GOT3 (cell line): ENCODE measurements at regions not wholly inside any gene's neighbourhood (a gene's known extent, or its start where the extent isn't known, plus 50 kb on each side); places are given as distances from the start of the nearest gene placed in this dataset.
"Not testable (repeated sequence)": the region's sequence is repeated elsewhere in the genome, so short reads cannot be mapped to it uniquely, and the experiment has no call there.

Source experiments
- DNase-seq: peaks from one replicate; lab custom pipeline; 2025; ENCODE audit warnings: mixed read lengths; lab: John Stamatoyannopoulos, UW

DNA sequence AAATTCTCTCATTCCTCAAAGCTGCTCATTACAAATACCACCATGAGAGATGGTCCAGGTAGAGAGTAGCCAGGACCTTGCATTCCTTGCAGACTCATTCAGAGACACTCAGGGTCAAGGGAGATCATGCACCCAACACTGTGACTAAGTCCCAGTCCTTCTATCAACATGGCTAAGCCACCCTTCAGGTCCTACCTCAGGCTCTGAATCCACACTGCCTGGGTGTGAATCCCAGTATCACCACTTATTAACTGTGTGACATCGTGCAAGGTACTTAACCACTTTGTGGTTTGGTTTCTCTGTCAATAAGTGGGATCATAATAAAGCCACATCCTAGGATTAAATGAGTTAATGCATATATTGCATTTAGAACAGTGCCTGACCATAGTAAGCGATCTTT, 124.1 kb upstream of the NEIL3 start:
- DNase-seq = no peak

DNA sequence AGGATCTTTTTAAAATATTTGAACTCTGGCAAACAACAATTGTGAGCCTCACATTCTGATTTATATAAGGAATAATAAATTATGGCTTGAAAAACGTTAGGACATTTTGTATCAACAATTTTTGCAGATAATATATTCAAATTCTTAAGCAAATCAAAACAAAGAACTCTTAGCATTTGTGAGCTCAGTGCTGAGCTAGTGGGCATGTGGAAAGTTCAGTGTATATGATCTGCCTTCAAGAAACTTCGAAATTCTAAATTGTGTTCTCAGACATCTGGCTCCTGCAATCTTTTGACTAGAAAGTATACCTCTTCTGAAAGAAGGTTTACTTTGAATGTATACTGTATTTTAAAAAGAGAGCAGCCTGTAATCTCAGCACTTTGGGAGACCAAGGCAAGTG, 122.3 kb upstream of the NEIL3 start:
- no peak for DNase-seq

DNA sequence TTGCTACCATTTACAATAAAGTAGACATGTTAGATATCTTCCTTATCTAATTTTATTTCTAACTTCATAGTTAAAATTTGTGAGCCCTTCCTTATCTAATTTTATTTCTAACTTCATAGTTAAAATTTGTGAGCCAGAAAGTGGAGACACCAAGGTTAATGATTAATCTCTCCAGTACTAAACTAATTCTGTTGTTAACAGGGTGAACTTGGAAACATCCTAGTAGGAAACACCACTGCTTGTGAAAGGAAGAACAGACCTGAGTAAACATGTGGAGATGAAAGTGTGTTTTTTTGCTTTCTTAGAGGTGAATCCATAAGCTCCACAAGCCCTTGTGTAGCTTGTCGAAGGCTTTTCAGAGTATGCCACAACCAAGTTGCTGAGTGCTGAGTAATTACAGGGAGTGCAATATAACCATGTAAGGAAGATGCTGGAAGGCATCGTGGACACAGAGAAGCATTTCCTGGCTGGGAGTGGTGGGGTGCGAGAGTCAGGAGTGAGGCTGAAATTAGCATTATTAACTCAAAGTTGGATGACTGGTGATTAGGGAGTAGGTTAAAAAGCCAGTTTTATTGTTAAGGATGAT, 118.6 kb upstream of the NEIL3 start:
- DNase-seq = no peak

DNA sequence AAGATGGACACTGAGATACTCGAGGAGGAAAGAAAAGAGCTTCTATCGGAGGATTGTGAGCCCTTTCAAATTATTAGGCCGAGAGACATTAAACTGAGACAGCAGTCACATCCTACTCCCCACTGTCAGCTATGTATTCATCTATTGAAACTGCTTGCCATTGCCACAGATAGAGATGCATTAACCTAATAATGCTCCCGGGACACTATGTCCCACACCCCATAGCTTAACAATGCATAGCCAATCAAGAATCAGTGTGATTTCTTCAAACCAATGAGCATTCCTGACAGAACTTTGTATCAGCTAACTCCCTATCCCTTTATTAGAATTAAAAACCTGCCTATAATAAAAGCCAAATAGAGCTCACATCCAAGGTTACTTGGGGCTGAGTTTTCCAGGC, 118.1 kb upstream of the NEIL3 start:
- DNase-seq = no peak

DNA sequence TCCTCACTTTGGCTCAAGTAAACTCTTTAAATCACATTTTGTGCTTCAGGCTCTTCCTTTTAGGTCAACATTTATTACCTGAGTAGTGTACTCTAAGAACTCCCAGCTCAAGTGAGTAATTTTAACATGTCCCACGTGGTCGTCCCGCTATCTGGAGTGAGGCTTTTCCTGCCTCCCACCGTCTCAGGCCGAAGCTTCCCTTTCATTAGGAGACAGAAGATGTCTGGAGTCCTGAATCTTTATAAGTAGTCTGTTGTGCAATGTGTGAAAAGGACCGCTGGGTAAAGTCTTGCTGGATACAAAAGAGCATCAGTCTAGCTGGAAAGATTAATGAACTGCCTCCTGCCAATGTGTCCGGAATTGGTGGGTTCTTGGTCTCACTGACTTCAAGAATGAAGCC, 117.7 kb upstream of the NEIL3 start:
- no peak for DNase-seq

DNA sequence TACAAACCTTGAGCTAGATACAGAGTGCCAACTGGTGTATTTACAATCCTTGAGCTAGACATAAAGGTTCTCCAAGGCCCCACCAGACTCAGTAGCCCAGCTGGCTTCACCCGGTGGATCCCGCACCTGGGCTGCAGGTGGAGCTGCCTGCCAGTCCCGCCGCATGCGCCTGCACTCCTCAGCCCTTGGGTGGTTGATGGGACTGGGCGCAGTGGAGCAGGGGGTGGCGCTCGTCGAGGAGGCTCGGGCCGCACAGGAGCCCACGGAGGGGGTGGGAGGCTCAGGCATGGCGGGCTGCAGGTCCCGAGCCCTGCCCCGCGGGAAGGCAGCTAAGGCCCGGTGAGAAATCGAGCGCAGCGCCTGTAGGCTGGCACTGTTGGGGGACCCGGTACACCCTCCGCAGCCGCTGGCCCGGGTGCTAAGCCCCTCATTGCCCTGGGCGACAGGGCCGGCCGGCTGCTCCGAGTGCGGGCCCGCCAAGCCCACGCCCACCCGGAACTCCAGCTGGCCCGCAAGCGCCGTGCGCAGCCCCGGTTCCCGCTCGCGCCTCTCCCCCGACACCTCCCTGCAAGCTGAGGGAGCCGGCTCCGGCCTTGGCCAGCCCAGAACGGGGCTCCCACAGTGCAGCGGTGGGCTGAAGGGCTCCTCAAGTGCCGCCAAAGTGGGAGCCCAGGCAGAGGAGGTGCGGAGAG, 116.5 kb upstream of the NEIL3 start:
- DNase-seq = not testable (repeated sequence)

DNA sequence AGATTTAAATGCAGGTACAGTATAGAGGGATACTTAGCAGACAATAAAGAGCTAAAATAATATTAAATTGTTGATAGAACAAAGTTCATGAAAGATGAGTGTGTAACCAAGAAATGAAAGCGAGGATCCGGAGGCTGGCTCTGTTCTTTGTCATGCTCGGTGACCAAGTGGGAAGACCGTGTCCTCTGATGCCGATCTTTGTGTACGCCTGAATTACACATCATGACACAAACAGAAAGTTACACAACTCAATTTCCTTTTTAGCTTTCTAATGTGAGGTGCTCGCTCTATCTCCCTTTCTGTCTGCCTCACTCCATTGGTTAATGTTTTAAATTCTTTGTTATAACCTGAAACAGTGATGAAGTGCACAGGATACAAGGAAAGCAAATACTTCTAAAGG, 114.8 kb upstream of the NEIL3 start:
- DNase-seq = no peak

DNA sequence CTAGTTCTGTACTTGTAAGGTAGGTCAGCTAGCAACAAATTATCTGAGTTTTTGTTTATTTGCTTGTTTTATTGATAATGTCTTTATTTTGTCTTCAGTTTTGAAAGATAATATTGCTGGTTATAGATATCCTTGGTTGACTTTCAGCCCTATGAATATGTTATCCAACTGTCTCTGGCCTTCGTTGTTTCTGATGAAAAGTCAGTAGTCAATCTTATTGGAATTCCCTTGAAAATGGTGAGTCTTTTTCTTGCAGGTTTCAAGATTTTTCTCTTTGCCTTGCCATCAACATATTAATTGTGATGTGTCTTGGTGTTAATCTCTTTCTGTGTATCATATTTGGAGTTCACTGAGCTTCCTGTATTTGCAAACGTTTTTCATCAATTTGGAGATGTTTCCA, 113.1 kb upstream of the NEIL3 start:
- no peak for DNase-seq

DNA sequence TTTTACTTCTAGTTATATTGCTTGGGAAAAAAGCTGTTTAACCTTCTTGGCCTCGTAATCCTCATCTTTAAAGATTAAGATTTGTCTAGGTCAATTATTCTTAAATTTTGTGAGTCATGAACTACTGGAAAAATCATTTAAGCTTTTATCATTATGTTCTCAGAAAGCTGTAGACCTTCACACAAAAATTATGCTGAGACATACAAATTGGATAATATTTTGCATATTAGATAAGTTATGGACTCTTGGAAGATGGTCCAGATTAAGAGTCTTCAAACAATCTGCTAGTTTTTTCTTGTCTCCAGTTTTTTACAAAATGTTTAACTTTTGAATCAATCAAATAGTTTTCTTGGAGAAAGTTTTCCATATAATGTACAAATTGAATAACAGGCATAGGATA, 108.1 kb upstream of the NEIL3 start:
- no peak for DNase-seq

DNA sequence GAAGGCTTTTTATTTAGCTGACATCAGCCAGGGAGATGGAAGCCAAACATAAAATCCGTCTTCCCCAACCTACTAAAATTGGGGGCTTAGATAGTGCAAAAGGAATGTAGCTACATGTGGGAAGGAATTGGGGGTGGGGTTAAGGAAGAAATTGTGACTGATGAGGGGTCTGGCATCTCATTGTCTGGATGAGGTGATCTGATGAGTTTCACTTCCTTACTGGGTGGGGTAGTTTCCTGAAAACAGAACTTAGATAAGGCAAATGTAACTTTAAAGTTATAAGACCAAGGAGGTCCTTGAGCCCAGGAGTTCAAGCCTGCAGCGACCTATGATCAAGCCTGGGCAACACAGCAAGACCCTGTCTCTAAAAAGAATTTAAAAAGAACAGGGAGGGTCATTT, 105.5 kb upstream of the NEIL3 start:
- DNase-seq = no peak

DNA sequence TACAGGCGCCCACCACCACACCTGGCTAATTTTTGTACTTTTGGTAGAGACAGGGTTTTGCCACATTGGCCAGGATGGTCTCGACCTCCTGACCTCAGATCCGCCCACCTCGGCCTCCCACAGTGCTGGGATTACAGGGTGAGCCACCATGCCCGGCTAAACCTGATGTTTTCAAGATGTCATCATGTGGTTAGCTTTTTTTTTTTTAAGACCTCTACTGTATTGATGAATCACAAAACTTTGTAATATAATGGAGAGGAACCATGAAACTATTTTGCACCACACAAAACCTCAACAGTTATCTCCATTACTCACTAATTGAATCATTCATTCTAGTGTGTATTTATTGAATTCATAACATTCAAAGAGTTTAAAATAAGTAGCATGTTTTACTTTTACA, 94.7 kb upstream of the NEIL3 start:
- no peak for DNase-seq

DNA sequence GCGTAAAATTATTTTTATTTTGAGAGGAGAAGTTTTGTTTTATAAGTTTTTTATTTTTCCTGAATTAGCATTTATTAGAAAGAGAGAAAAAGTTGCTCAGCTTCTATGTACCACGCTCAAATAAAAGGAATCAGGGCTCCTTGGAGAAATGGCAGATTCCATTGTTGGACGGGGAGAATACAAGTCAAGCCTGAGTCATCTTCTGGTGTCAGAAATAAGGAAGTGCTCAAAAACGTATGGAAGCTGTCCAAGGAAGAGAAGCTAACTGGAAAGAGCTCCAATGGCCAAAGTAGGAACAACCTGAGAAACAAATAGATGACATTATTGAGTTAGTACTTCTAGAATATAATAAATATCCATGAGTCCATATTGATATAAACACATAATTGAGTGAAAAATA, 89.3 kb upstream of the NEIL3 start:
- no peak for DNase-seq

DNA sequence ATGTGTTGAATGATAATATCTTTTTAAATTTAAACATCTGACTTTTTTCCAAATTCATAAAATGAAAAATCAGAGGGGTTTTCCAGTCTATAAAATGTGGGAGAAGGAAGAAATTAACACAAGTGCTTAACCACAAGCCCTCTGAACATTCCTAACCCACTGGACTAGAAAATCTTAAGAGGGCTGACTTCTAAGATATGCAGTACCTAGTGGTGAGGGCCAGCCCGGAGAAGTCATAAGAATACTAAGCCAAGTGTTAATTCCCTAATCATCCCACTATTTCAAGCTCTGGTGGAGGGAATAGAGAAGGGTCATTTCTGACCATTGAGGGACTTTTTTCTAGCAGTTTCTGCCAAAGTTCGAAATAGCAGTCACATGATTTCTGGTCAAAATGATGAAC, 86.9 kb upstream of the NEIL3 start:
- no peak for DNase-seq

DNA sequence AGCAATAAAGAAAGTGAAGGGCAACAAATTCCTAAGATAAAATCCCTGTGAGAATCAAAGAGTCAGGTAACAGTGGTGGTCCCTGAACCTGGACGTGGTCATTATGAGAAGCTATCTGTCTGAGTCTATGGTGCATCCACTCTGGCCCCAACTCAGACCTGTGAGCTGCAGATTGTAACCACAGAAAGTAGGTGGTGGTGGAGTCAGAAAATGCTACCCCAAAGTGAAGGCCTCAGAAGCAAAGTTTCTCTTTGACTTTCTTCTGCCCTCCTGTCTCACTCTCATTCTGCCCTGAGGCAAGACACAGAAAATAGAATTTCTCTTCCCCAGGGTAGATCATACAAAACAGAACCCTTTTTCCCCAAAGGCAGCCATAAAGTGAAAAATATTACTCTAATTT, 84.1 kb upstream of the NEIL3 start:
- no peak for DNase-seq

DNA sequence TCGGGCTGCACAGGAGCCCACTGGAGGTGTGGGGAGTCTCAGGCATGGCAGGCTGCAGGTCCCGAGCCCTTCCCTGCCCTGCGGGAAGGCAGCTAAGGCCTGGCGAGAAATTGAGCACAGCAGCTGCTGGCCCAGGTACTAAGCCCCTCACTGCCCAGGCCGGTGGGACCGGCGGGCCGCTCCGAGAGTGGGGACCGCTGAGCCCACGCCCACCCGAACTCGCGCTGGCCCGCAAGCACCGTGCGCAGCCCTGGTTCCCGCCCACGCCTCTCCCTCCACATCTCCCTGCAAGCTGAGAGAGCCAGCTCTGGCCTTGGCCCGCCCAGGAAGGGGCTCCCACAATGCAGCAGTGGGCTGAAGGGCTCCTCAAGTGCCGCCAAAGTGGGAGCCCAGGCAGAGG, 82.0 kb upstream of the NEIL3 start:
- DNase-seq = no peak

DNA sequence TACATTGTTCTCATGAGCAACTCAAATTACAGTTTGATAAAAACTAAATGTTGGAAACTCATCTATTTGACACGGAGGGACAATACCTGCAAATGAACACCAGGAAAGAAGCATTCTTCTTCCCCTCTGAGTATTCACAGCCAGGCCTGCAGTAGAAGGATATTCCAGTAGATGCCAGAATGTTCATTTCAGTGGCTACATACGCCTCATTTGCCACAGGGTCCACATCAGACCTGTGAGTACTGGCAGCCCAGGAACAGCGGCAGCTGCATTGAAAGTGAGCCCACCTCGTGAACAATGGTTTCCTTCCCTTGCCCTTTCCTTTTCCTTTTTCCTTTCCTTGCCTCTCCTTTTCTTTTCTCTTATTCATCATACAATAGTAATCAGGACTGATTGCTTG, 81.1 kb upstream of the NEIL3 start:
- DNase-seq = no peak

DNA sequence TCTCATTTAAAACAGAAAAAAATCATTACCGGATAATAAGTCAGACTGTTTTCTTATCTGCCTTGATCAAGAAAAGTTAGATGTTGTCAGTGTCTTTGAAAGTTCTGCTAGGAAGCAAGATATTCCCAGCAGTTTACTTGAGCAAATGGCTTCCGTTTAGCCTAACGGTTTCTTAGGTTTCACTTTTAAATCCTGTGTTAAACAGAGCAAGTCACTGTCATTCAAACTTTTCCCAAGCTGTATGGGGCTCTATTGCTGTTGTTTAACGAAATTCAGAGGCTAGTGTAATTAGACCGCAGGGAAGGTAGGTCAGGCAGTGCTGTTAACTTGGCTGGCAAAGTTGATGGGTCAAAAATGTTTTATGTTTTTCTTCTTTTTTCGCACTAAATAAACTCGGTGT, 80.3 kb upstream of the NEIL3 start:
- no peak for DNase-seq

DNA sequence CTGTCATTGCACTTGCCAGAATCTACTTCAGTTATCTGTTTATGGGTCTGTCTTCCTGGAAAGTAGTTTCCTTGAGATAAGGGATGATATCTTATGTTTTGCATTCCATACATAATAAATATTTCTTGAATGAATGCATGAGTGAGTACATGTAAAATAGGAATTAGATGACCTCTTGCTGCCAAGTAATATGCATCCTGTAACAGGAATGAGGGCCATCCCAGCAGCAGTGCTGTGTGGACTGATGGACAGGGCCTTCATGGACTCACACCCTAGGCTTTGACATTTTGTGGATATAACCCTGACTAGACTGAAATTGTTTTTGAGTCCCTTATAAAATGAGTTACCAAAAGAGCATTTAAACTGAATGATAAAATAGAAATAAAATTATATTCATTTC, 77.2 kb upstream of the NEIL3 start:
- DNase-seq = no peak

DNA sequence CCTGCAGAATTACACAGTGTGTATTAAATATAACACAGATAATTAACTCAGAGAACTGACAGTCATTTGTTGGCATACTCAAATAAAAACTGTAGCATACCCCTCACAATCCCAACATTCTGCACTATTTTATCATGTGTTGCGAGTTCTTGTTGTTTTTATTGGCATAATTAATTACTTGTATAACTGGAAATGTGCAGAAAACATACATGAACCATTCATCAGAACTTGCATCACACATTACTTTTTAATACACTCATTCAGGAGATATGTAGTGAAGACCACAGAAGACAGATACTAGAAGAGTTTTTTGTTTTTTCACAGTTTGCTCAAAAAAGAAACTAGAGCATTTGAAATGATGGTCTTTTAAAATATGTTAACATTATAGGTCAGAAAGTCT, 74.6 kb upstream of the NEIL3 start:
- no peak for DNase-seq

DNA sequence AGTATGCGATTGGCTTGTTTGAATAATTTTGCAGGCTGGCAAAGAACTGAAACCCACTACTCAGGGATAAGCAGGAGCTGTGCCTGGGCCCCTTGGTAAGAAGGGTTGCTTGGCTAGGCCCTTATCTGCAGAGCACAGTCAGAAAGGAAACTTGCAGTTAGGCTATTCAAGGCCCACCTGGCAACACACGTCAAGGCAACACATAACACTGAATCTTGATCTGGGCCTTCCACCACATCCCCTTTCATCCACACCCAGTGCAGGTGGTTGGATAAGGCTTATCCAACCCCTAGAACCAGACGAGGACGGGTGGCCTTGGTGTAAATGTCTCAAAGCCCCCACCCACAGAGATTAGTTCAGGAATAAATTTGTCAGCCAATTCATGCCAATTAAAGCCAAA, 72.8 kb upstream of the NEIL3 start:
- DNase-seq = no peak

DNA sequence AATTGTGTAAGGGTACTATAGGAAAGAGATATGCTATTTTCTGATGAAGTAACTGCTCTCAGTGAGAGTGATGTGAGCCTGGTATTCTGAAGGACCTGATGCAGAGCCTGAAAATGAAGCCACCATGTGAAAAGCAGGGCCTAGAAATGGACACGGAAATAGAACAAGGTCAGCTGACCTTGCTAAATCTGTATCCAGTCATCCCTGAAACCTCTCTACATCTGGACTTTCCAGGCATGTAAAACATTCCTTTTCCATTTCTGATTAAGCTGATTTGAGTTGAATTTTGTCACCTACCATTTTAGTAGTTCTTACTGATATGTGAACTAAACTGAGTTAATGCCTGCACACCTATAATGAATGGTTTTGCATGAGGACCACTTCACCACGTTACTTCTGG, 72.4 kb upstream of the NEIL3 start:
- no peak for DNase-seq

DNA sequence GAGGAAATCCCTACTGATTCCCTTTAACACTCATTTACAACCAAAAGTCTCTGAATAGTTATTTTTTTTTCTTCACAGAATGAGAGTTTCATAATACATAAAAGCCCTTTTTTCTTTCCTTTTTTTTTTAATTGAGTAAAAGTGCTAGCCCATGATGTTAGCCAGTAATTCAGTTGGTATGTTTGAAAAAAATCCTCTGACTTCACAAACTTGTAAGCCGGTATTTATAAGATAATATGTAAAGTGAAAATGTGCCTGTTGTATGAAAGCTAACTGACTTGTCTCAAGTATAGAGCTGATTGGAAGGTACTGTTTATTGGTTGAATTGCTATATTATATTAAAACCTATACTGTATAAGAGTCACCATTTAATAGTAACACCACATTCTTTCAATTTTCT, 70.2 kb upstream of the NEIL3 start:
- no peak for DNase-seq

DNA sequence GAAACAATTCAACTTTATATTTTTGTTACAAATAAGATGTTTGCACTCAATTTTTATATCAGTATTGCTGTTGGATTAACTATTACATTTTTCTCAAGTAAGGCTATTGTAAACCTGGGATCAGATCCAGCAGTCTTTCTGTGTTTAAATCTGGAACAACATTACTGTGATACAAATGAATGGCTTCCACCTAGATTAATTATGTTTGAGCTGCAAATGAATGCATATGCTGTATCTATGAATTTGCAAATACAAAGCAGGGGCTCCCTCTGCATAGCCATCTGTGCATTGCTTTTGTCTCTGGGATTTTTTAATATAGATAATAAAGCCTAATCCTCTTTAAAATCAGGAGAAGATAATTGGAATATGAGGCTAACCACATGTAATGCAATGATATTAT, 69.8 kb upstream of the NEIL3 start:
- DNase-seq = no peak

DNA sequence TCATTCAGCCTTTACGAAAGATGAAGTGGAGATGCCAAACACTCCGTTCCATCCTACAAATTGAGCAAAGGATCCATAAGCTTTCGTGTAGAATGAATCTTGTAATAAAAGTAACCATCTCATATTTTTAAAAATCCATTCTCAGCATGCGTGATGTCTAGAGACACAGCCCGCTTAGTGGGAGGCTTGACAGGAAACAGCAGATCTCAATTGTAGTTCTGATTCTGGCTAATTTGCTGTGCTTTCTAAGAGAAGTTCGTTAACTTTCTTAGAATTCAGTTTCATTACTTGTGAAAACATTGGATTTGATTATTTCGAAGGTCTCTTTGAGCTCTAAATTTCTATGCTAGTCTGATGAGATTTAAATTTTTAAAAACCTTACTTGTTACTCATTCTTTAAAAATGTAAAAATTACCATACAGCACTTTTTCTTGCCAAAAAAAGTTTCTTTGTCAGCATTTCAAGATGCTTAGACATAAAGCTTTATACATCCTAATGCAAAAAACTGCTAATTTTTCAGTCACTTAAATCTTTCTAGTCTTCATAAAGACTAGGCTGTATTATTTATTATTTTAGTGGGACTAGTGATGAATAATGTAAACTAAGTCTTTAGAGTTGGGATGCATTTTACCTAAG, 66.9 kb upstream of the NEIL3 start:
- no peak for DNase-seq
